GM12878 (cell line): ENCODE measurements at regions not wholly inside any gene's neighbourhood (a gene's known extent, or its start where the extent isn't known, plus 50 kb on each side); places are given as distances from the start of the nearest gene placed in this dataset.

Experiments
- ATAC-seq: fragments of 200-7000 bp; cut with Tn5 transposase; 3 replicates; pipeline ENCODE4 v1.9.1; 2020; ENCODE audit warnings: mild to moderate bottlenecking, moderate library complexity
- BruUV-seq: library from RNA; stranded (reverse); fragments of 400-500 nt; replicated peaks from 2 replicates; lab custom pipeline; 2021; lab: Mats Ljungman, UMichigan
- CTCF ChIA-PET: fragments of 300-600 bp; sonication (Branson Sonifier 250); formaldehyde crosslinking; extraction: SDS; loops from one replicate; lab custom pipeline; 2021; ENCODE audit warnings: inconsistent platforms; lab: Yijun Ruan, JAX
- POLR2A ChIA-PET: fragments of 350-600 bp; formaldehyde crosslinking; extraction: SDS; loops from one replicate; lab custom pipeline; 2021; ENCODE audit warnings: inconsistent platforms; lab: Charles Lee
- RAD21 ChIA-PET: fragments of 300-600 bp; sonication (Branson Sonifier 250); formaldehyde crosslinking; loops from one replicate; lab custom pipeline; 2023; ENCODE audit warnings: antibody characterized with exemption; ENCODE audit not compliant: unreplicated experiment; lab: Charles Lee
- SMC1A ChIA-PET: fragments of 300-600 bp; sonication (Branson Sonifier 250); formaldehyde crosslinking; loops from one replicate; lab custom pipeline; 2023; ENCODE audit not compliant: unreplicated experiment, uncharacterized antibody; lab: Charles Lee
- DNase-seq: peaks from one replicate; pipeline ENCODE4 v3.0.0-alpha.2; 2011; ENCODE audit warnings: low read depth, low spot score
- FAIRE-seq: peaks from 3 replicates; lab custom pipeline; 2011; peaks lifted over from hg19 to GRCh38; lab: Jason Lieb, UNC
- H2AFZ ChIP-seq: 2 replicates; pipeline ENCODE4 v1.6.0; 2011; ENCODE audit warnings: low read depth, low read length, control low read depth; ENCODE audit not compliant: control insufficient read depth
- H3K27ac ChIP-seq: 2 replicates; pipeline ENCODE4 v1.5.1; 2011; ENCODE audit warnings: control low read depth; ENCODE audit not compliant: control insufficient read depth, insufficient read depth
- H3K27me3 ChIP-seq, 2 experiments: replicated peaks in 1 of 2; 2 replicates each; pipeline versions ENCODE4 v1.6.0 to v1.6.1; 2011; ENCODE audit warnings: low read length in 1 of 2; ENCODE audit not compliant: control insufficient read depth in 2 of 2, insufficient read depth in 2 of 2
- H3K36me3 ChIP-seq, 2 experiments: 2 replicates each; pipeline ENCODE4 v1.5.1; 2011; ENCODE audit warnings: low read length in 1 of 2; ENCODE audit not compliant: control insufficient read depth in 2 of 2, insufficient read depth in 2 of 2
- H3K4me1 ChIP-seq: 2 replicates; pipeline ENCODE4 v1.6.1; 2011; ENCODE audit warnings: mild to moderate bottlenecking, low read length, moderate library complexity, mixed read lengths; ENCODE audit not compliant: control insufficient read depth, insufficient read depth
- H3K4me2 ChIP-seq: 2 replicates; pipeline ENCODE4 v1.6.0; 2011; ENCODE audit warnings: control low read depth; ENCODE audit not compliant: control insufficient read depth, insufficient read depth
- H3K4me3 ChIP-seq: fragments of 200-600 bp; sonication (generic); 2 replicates; pipeline ENCODE4 v1.5.1; 2016
- H3K79me2 ChIP-seq: 2 replicates; pipeline ENCODE4 v1.6.0; 2011; ENCODE audit warnings: low read length; ENCODE audit not compliant: control insufficient read depth, insufficient read depth
- H3K9ac ChIP-seq: 2 replicates; pipeline ENCODE4 v1.8.0; 2011; ENCODE audit warnings: low read length, control low read depth, mixed read lengths; ENCODE audit not compliant: control insufficient read depth, insufficient read depth
- H3K9me3 ChIP-seq: replicated peaks from 3 replicates; pipeline ENCODE4 v1.5.1; 2011; ENCODE audit warnings: mild to moderate bottlenecking, low read length; ENCODE audit not compliant: control insufficient read depth, insufficient read depth
- H4K20me1 ChIP-seq: 2 replicates; pipeline ENCODE4 v1.6.0; 2011; ENCODE audit not compliant: control insufficient read depth, insufficient read depth
- BCL11A ChIP-seq: IDR thresholded peaks from 2 replicates; pipeline ENCODE4 v1.6.1; 2011; ENCODE audit warnings: low read depth, low read length
- FOS ChIP-seq: IDR thresholded peaks from 3 replicates; pipeline ENCODE4 v1.6.1; 2011; ENCODE audit warnings: borderline replicate concordance; ENCODE audit not compliant: insufficient read length; ENCODE audit errors: extremely low read depth
- HDAC2 ChIP-seq: fragments of 200-600 bp; sonication (generic); IDR thresholded peaks from 2 replicates; pipeline ENCODE4 v1.6.1; 2017
- KDM1A ChIP-seq: fragments of 200-600 bp; sonication (generic); IDR thresholded peaks from 2 replicates; pipeline ENCODE4 v1.6.1; 2016; ENCODE audit warnings: borderline replicate concordance
- LARP7 ChIP-seq: fragments of 450-650 bp; IDR thresholded peaks from 2 replicates; pipeline ENCODE4 v1.6.1; 2017; ENCODE audit warnings: mild to moderate bottlenecking
- MEF2B ChIP-seq: fragments of 450-650 bp; IDR thresholded peaks from 2 replicates; pipeline ENCODE4 v1.6.1; 2018; ENCODE audit warnings: mild to moderate bottlenecking, moderate library complexity; ENCODE audit not compliant: partially characterized antibody, poor library complexity, severe bottlenecking
- MYC ChIP-seq: IDR thresholded peaks from 2 replicates; pipeline ENCODE4 v1.6.1; 2011; ENCODE audit warnings: mild to moderate bottlenecking, low read length, moderate library complexity, inconsistent platforms; ENCODE audit not compliant: insufficient read depth, insufficient replicate concordance, insufficient read length, severe bottlenecking
- NFIC ChIP-seq: IDR thresholded peaks from 2 replicates; pipeline ENCODE4 v1.6.1; 2012; ENCODE audit warnings: low read depth, mild to moderate bottlenecking, inconsistent platforms, low read length, moderate library complexity
- POLR2A ChIP-seq: IDR thresholded peaks from 2 replicates; pipeline ENCODE4 v1.6.1; 2011; ENCODE audit warnings: low read depth, mild to moderate bottlenecking, low read length
- SMAD5 ChIP-seq: IDR thresholded peaks from 2 replicates; pipeline ENCODE4 v1.6.1; 2016; ENCODE audit warnings: antibody characterized with exemption, low read depth
- SREBF2 ChIP-seq: IDR thresholded peaks from 2 replicates; pipeline ENCODE4 v1.6.1; 2012; ENCODE audit warnings: mild to moderate bottlenecking, low read length
- STAT3 ChIP-seq: IDR thresholded peaks from 2 replicates; pipeline ENCODE4 v1.6.1; 2011; ENCODE audit warnings: low read depth, low read length, improper control_type of control experiment
- TBL1XR1 ChIP-seq: IDR thresholded peaks from 2 replicates; pipeline ENCODE4 v1.6.1; 2012; ENCODE audit warnings: low read depth, low read length, improper control_type of control experiment
- YY1 ChIP-seq: IDR thresholded peaks from 2 replicates; pipeline ENCODE4 v1.6.1; 2011; ENCODE audit warnings: low read depth, mild to moderate bottlenecking, low read length
- WGBS: methylation state at CpG from one replicate; pipeline ENCODE4 v1.1.6; 2016; ENCODE audit warnings: low lambda C conversion rate; ENCODE audit not compliant: insufficient replicate concordance, insufficient coverage; ENCODE audit errors: missing lambda C conversion rate; 5-methylcytosine and 5-hydroxymethylcytosine counted together
- in situ Hi-C: fragments of 300-500 bp; cut with MboI; formaldehyde crosslinking; loops from 9 replicates; pipeline ENCODE4 v1.14.3; 2018; ENCODE audit warnings: mixed read lengths
- intact Hi-C: fragments of 100-400 bp; cut with micrococcal nuclease; formaldehyde crosslinking; loops from one replicate; pipeline ENCODE4 v1.14.2; 2022; ENCODE audit not compliant: unreplicated experiment
- TF ChIP-seq, protein P1 (sequence below): fragments of 450-650 bp; IDR thresholded peaks from 2 replicates; pipeline ENCODE4 v1.6.1; 2017; ENCODE audit warnings: low read depth, mild to moderate bottlenecking, moderate library complexity
- TF ChIP-seq, protein P2 (sequence below): IDR thresholded peaks from 2 replicates; pipeline ENCODE4 v1.6.1; 2012; ENCODE audit warnings: low read depth, low read length, improper control_type of control experiment
- TF ChIP-seq, protein P3 (sequence below): fragments of 450-650 bp; IDR thresholded peaks from 2 replicates; pipeline ENCODE4 v1.6.1; 2017; ENCODE audit warnings: mild to moderate bottlenecking

DNA sequence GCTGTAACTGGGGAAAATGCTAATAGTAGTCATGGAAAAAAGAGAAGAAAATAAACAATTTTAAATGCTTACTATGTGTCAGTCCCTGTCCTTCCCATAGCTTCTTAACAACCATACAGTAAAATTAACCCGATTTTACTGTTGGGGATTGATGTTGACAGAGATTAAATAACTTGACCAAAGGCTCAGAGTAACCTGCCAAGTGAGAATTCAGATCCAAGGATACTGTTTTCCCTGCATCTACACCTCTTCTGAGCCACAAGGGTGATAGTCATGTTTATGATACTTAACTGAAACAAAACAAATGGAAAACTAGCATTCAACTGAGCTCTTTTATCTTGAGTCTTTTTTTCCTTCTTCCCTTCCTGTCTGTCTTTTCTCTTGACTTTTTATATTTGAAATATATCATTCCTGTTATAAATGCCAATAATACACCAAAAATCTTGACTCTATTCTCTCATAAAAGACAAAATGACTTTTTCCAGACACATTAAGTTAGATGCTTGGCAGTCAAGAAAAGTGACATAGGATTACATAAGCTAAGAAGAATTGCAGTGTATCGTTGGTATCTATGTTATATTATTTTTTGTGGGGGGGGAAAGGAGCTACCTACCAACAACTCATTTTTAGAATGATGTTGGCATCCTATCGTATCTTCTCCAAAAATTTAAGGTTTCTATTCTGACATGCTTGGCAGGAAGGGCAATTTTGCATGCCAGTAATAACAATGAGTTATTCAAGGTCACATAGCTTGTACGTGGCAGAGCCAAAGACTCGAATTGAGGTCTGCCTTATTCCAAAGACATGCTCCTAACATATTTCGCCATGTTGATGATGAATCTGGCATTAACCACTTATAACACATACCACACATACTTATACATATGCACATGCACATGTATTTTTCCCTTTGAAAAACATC lies 306.6 kb upstream of the KCNH8 start (continued):
- TF ChIP-seq, protein P1, sequence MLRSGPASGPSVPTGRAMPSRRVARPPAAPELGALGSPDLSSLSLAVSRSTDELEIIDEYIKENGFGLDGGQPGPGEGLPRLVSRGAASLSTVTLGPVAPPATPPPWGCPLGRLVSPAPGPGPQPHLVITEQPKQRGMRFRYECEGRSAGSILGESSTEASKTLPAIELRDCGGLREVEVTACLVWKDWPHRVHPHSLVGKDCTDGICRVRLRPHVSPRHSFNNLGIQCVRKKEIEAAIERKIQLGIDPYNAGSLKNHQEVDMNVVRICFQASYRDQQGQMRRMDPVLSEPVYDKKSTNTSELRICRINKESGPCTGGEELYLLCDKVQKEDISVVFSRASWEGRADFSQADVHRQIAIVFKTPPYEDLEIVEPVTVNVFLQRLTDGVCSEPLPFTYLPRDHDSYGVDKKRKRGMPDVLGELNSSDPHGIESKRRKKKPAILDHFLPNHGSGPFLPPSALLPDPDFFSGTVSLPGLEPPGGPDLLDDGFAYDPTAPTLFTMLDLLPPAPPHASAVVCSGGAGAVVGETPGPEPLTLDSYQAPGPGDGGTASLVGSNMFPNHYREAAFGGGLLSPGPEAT = no peak
- no peak for TF ChIP-seq MEF2B

DNA sequence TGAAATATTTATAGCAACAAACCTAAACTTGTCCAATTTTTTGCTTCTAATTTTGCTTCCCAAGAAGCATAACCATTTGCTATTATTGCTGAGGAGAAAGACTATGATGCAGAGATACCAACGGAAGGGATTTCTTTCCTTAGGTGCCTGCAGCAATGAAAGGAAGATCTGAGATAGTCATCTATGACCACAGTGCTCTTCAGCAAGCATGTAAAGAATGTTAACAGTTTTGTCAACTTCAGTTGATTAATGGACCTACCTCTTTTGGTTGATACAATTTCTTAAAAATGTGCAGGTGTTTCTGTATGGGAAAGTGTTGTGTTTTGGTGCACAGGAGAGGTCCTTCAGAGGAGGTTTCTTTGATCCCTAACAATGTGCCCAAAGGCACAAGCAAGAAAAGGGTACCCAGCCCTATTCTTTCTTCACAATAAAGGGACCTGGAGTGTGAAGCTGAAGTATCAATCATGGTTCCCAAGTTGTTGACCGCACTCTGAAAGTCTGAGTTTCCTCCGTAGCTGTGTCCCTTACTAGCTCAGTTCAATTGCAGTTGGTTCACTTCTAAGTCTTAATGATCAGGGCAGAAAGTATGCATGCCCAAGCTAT lies 307.7 kb upstream of the KCNH8 start:
- ChIA-PET POLR2A (interaction anchor here (0.6 kb wide), 1 partner anchor 13 kb away, joined by 3 read pairs; no protein-coding TSS in a partner anchor), CTCF (no interaction called here)
- in situ Hi-C loops = no loop called here

More for the DNA sequence above, 307.7 kb upstream of the KCNH8 start:
- Histone ChIP-seq H3K36me3 (no peaks in the 10 kb centered on the region), H3K9me3 (no peaks in the 10 kb centered on the region), H3K27me3 (no peaks in the 10 kb centered on the region), H3K9ac (no peak overlapping the region), H3K4me3 (no peak overlapping the region), H3K79me2 (no peaks in the 10 kb centered on the region), H3K4me1 (no peaks in the 10 kb centered on the region), H3K27ac (no peak overlapping the region), H4K20me1 (no peaks in the 10 kb centered on the region), H2AFZ (no peak overlapping the region), H3K4me2 (no peak overlapping the region)
- FAIRE-seq = no peak
- TF ChIP-seq MYC = no peak
- TF ChIP-seq YY1 = no peak
- TF ChIP-seq FOS = no peak
- TF ChIP-seq, protein P2, sequence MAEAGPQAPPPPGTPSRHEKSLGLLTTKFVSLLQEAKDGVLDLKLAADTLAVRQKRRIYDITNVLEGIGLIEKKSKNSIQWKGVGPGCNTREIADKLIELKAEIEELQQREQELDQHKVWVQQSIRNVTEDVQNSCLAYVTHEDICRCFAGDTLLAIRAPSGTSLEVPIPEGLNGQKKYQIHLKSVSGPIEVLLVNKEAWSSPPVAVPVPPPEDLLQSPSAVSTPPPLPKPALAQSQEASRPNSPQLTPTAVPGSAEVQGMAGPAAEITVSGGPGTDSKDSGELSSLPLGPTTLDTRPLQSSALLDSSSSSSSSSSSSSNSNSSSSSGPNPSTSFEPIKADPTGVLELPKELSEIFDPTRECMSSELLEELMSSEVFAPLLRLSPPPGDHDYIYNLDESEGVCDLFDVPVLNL = no peak
- TF ChIP-seq TBL1XR1 = no peak
- TF ChIP-seq HDAC2 = no peak
- no peak for TF ChIP-seq LARP7
- no peak for TF ChIP-seq SREBF2
- TF ChIP-seq STAT3 = no peak
- TF ChIP-seq NFIC = no peak
- TF ChIP-seq SMAD5 = no peak
- TF ChIP-seq POLR2A = no peak
- TF ChIP-seq, protein P3, sequence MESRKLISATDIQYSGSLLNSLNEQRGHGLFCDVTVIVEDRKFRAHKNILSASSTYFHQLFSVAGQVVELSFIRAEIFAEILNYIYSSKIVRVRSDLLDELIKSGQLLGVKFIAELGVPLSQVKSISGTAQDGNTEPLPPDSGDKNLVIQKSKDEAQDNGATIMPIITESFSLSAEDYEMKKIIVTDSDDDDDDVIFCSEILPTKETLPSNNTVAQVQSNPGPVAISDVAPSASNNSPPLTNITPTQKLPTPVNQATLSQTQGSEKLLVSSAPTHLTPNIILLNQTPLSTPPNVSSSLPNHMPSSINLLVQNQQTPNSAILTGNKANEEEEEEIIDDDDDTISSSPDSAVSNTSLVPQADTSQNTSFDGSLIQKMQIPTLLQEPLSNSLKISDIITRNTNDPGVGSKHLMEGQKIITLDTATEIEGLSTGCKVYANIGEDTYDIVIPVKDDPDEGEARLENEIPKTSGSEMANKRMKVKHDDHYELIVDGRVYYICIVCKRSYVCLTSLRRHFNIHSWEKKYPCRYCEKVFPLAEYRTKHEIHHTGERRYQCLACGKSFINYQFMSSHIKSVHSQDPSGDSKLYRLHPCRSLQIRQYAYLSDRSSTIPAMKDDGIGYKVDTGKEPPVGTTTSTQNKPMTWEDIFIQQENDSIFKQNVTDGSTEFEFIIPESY = no peak
- TF ChIP-seq BCL11A = no peak
- no peak for TF ChIP-seq KDM1A
- ChIA-PET SMC1A (no interaction called here), RAD21 (no interaction called here)
- DNase-seq = no peak
- BruUV-seq = no TSS peak
- WGBS = 42% methylated on average over 3 of the region's 3 CpGs
- ATAC-seq = no peak
- intact Hi-C loops = no loop called here
